ENCODE measurements at regions not wholly inside any gene's neighbourhood (a gene's known extent, or its start where the extent isn't known, plus 50 kb on each side); places are given as distances from the start of the nearest gene placed in this dataset.

- TF ChIP-seq POLR2A (IDR thresholded peaks at IDR 0.05) (no peak), CTCF (IDR thresholded peaks at IDR 0.05) (no peak)
Measured at GRCh38 chrX:63581398-63581797, 203.6 kb downstream of the ARHGEF9 start.

Data from uterus (tissue), 2 donors.